Thoracic aorta (tissue), 2 donors: ENCODE measurements at regions not wholly inside any gene's neighbourhood (a gene's known extent, or its start where the extent isn't known, plus 50 kb on each side); places are given as distances from the start of the nearest gene placed in this dataset.

Source experiments
- ATAC-seq: fragments of 150-250 bp; one replicate; pipeline ENCODE4 v1.8.0; 2017; ENCODE audit warnings: low read depth; ENCODE audit not compliant: insufficient number of reproducible peaks, low FRiP score
- DNase-seq: peaks from one replicate; pipeline ENCODE4 v3.0.0-alpha.2; 2020; ENCODE audit warnings: low spot score
- H3K27ac ChIP-seq, 2 donors: fragments of 200-600 bp; sonication (generic); 1 replicate in 1 of 2; 2 replicates in 1 of 2; pipeline ENCODE4 v1.5.1; 2016; ENCODE audit warnings: mild to moderate bottlenecking in 2 of 2, moderate library complexity in 2 of 2
- H3K27me3 ChIP-seq: fragments of 200-600 bp; sonication (generic); replicated peaks from 2 replicates; pipeline ENCODE4 v1.6.0; 2016; ENCODE audit warnings: mild to moderate bottlenecking; ENCODE audit not compliant: insufficient read depth
- H3K36me3 ChIP-seq: fragments of 200-600 bp; sonication (generic); one replicate; pipeline ENCODE4 v1.5.1; 2016
- H3K4me1 ChIP-seq, 2 donors: fragments of 200-600 bp; sonication (generic); 1 replicate in 1 of 2; 2 replicates in 1 of 2; pipeline versions ENCODE4 v1.5.1 to v1.6.0; 2016; ENCODE audit warnings: low read depth in 2 of 2, mild to moderate bottlenecking in 1 of 2; ENCODE audit not compliant: control insufficient read depth in 1 of 2
- H3K4me3 ChIP-seq: fragments of 200-600 bp; sonication (generic); 2 replicates; pipeline ENCODE4 v1.5.1; 2016; ENCODE audit warnings: mild to moderate bottlenecking
- H3K9me3 ChIP-seq: fragments of 200-600 bp; sonication (generic); 2 replicates; pipeline ENCODE4 v1.5.1; 2016
- CTCF ChIP-seq: fragments of 200-600 bp; sonication (generic); IDR thresholded peaks from one replicate; pipeline ENCODE4 v1.5.1; 2019; ENCODE audit warnings: antibody characterized with exemption

- no peak overlapping the region for H3K4me3 ChIP-seq
- no peaks in the 10 kb centered on the region for H3K36me3 ChIP-seq
- no peak overlapping the region for H3K27ac ChIP-seq
- H3K27me3 ChIP-seq, result no peaks in the 10 kb centered on the region
- DNase-seq, result no peak
- TF ChIP-seq CTCF, result no peak
- ATAC-seq, result no peak
- no peaks in the 10 kb centered on the region for H3K4me1 ChIP-seq
- no peaks in the 10 kb centered on the region for H3K9me3 ChIP-seq
Observed at GRCh38 chr3:176571926-176572325, 625.4 kb downstream of the TBL1XR1 start.

- Histone ChIP-seq H3K9me3 (no peaks in the 10 kb centered on the region), H3K27me3 (no peaks in the 10 kb centered on the region), H3K4me1 (no peaks in the 10 kb centered on the region), H3K27ac (no peak overlapping the region), H3K4me3 (no peak overlapping the region), H3K36me3 (no peaks in the 10 kb centered on the region)
- ATAC-seq (no peak), DNase-seq (no peak)
- TF ChIP-seq CTCF, result no peak
Observed at GRCh38 chr3:176570992-176571391, 626.3 kb downstream of the TBL1XR1 start.

GRCh38 chr3:176568189-176568588 is 629.1 kb downstream of the TBL1XR1 start:
- H3K36me3 ChIP-seq, result no peaks in the 10 kb centered on the region
- H3K27ac ChIP-seq, result no peak overlapping the region
- H3K9me3 ChIP-seq, result no peaks in the 10 kb centered on the region
- H3K27me3 ChIP-seq, result no peaks in the 10 kb centered on the region
- H3K4me1 ChIP-seq, result no peaks in the 10 kb centered on the region
- DNase-seq (no peak), ATAC-seq (no peak)
- no peak for TF ChIP-seq CTCF
- H3K4me3 ChIP-seq, result no peak overlapping the region

- ATAC-seq (no peak), DNase-seq (no peak)
- no peak overlapping the region for H3K27ac ChIP-seq
- no peak overlapping the region for H3K4me3 ChIP-seq
- no peaks in the 10 kb centered on the region for H3K9me3 ChIP-seq
- H3K27me3 ChIP-seq, result no peaks in the 10 kb centered on the region
- no peak for TF ChIP-seq CTCF
- H3K4me1 ChIP-seq, result no peaks in the 10 kb centered on the region
- H3K36me3 ChIP-seq, result no peaks in the 10 kb centered on the region
Observed at GRCh38 chr3:176566757-176567156, 630.5 kb downstream of the TBL1XR1 start.

GRCh38 chr3:176562331-176562730 is 635.0 kb downstream of the TBL1XR1 start:
- no peak for TF ChIP-seq CTCF
- no peak for ATAC-seq

More at GRCh38 chr3:176562331-176562730, 635.0 kb downstream of the TBL1XR1 start:
- H3K4me1 ChIP-seq, result no peaks in the 10 kb centered on the region
- no peak overlapping the region for H3K4me3 ChIP-seq
- no peak for DNase-seq
- H3K27me3 ChIP-seq, result no peaks in the 10 kb centered on the region
- H3K27ac ChIP-seq, result no peak overlapping the region
- no peaks in the 10 kb centered on the region for H3K9me3 ChIP-seq
- no peaks in the 10 kb centered on the region for H3K36me3 ChIP-seq
